H1 (cell line): ENCODE measurements at regions not wholly inside any gene's neighbourhood (a gene's known extent, or its start where the extent isn't known, plus 50 kb on each side); places are given as distances from the start of the nearest gene placed in this dataset.

Experiments
- CTCF ChIA-PET: fragments of 300-600 bp; sonication (Branson Sonifier 250); formaldehyde crosslinking; loops from one replicate; lab custom pipeline; 2021; ENCODE audit not compliant: partially characterized antibody; lab: Charles Lee
- POLR2A ChIA-PET: fragments of 300-600 bp; sonication (Branson Sonifier 250); formaldehyde crosslinking; loops from one replicate; lab custom pipeline; 2021; ENCODE audit warnings: inconsistent platforms; ENCODE audit not compliant: partially characterized antibody; lab: Charles Lee
- DNase-seq, 2 experiments: peaks; one replicate each; pipeline versions ENCODE4 v3.0.0 to v3.0.0-alpha.2; 2010 to 2022; ENCODE audit warnings: low spot score in 2 of 2, low read depth in 1 of 2, mixed read lengths in 1 of 2
- FAIRE-seq: peaks from 2 replicates; lab custom pipeline; 2011; peaks lifted over from hg19 to GRCh38; lab: Jason Lieb, UNC
- H2AFZ ChIP-seq: 2 replicates; pipeline ENCODE4 v1.8.1; 2012; ENCODE audit warnings: low read length, inconsistent platforms
- H2AK5ac ChIP-seq: 2 replicates; pipeline ENCODE4 v1.6.1; 2013; ENCODE audit warnings: low read depth, low read length
- H2BK120ac ChIP-seq: replicated peaks from 2 replicates; pipeline ENCODE3; 2013; ENCODE audit warnings: low read depth, low read length, inconsistent platforms
- H2BK12ac ChIP-seq: 2 replicates; pipeline ENCODE4 v1.6.1; 2013; ENCODE audit warnings: low read depth, low read length
- H2BK15ac ChIP-seq: 2 replicates; pipeline ENCODE4 v1.6.1; 2013; ENCODE audit warnings: low read length
- H2BK20ac ChIP-seq: 2 replicates; pipeline ENCODE4 v1.6.1; 2013; ENCODE audit warnings: low read length
- H2BK5ac ChIP-seq: 2 replicates; pipeline ENCODE4 v1.6.1; 2013; ENCODE audit warnings: low read depth, low read length
- H3K14ac ChIP-seq: 2 replicates; pipeline ENCODE4 v1.6.1; 2013; ENCODE audit warnings: inconsistent platforms; ENCODE audit not compliant: insufficient read length
- H3K18ac ChIP-seq: 2 replicates; pipeline ENCODE4 v1.6.1; 2013; ENCODE audit warnings: low read length; ENCODE audit errors: extremely low read depth
- H3K23ac ChIP-seq: 2 replicates; pipeline ENCODE4 v1.6.1; 2013; ENCODE audit warnings: inconsistent platforms; ENCODE audit not compliant: insufficient read length
- H3K23me2 ChIP-seq: 2 replicates; pipeline ENCODE4 v1.6.1; 2013; ENCODE audit warnings: low read depth, low read length
- H3K27ac ChIP-seq: 2 replicates; pipeline ENCODE4 v1.6.1; 2011; ENCODE audit warnings: low read depth, low read length, inconsistent platforms
- H3K27me3 ChIP-seq, 4 experiments: replicated peaks in 1 of 4; 1 replicate in 1 of 4; 2 replicates in 3 of 4; pipeline versions ENCODE4 v1.6.1 to v1.8.1; 2011 to 2013; ENCODE audit warnings: low read length in 3 of 4, mild to moderate bottlenecking in 3 of 4, inconsistent platforms in 2 of 4, mixed read lengths in 2 of 4, moderate library complexity in 1 of 4; ENCODE audit not compliant: control insufficient read depth in 3 of 4, insufficient read depth in 3 of 4; ENCODE audit errors: extremely low read depth in 1 of 4
- H3K36me3 ChIP-seq, 4 experiments: 2 replicates each; pipeline versions ENCODE4 v1.6.1 to v1.8.1; 2011 to 2013; ENCODE audit warnings: mild to moderate bottlenecking in 4 of 4, low read length in 3 of 4, moderate library complexity in 2 of 4, control low read depth in 1 of 4, inconsistent platforms in 1 of 4; ENCODE audit not compliant: insufficient read depth in 4 of 4, control insufficient read depth in 2 of 4
- H3K4ac ChIP-seq: replicated peaks from 2 replicates; pipeline ENCODE3; 2013; ENCODE audit warnings: low read length, low read depth, mixed read lengths, inconsistent platforms; ENCODE audit not compliant: insufficient read length
- H3K4me1 ChIP-seq, 4 experiments: replicated peaks in 1 of 4; 1 replicate in 1 of 4; 2 replicates in 3 of 4; pipeline versions ENCODE4 v1.6.1 to v1.8.1; 2011 to 2013; ENCODE audit warnings: low read length in 3 of 4, inconsistent platforms in 2 of 4, mixed read lengths in 1 of 4; ENCODE audit not compliant: insufficient read depth in 4 of 4, control insufficient read depth in 3 of 4
- H3K4me2 ChIP-seq, 2 experiments: 2 replicates each; pipeline versions ENCODE4 v1.6.1 to v1.8.1; 2011 to 2013; ENCODE audit warnings: low read depth in 2 of 2, low read length in 2 of 2, control low read depth in 1 of 2, inconsistent platforms in 1 of 2, mild to moderate bottlenecking in 1 of 2; ENCODE audit not compliant: insufficient read depth in 1 of 2
- H3K4me3 ChIP-seq, 4 experiments: fragments of 200-600, 300-600 bp in 1 of 4; sonication (generic), shearing (Covaris generic), sonication (Bioruptor Twin) in 1 of 4; 2 replicates each; pipeline versions ENCODE4 v1.5.1 to v1.8.1; 2011 to 2016; ENCODE audit warnings: low read length in 4 of 4, low read depth in 3 of 4, control low read depth in 2 of 4, inconsistent platforms in 2 of 4, mild to moderate bottlenecking in 2 of 4, mixed read lengths in 1 of 4, moderate library complexity in 1 of 4; ENCODE audit not compliant: insufficient read depth in 2 of 4; ENCODE audit errors: extremely low read depth in 1 of 4
- H3K56ac ChIP-seq: replicated peaks from 2 replicates; pipeline ENCODE3; 2013; ENCODE audit warnings: low read depth, mild to moderate bottlenecking, mixed read lengths, low read length, inconsistent platforms; ENCODE audit not compliant: insufficient read length
- H3K79me1 ChIP-seq: 2 replicates; pipeline ENCODE4 v1.6.1; 2013; ENCODE audit warnings: low read depth, low read length, control low read depth
- H3K79me2 ChIP-seq, 2 experiments: 2 replicates each; pipeline versions ENCODE4 v1.6.1 to v1.8.1; 2012 to 2013; ENCODE audit warnings: low read length in 2 of 2, mild to moderate bottlenecking in 2 of 2, inconsistent platforms in 1 of 2; ENCODE audit not compliant: insufficient read depth in 2 of 2, control insufficient read depth in 1 of 2
- H3K9ac ChIP-seq, 4 experiments: replicated peaks in 1 of 4; 1 replicate in 1 of 4; 2 replicates in 3 of 4; pipeline versions ENCODE4 v1.6.1 to v1.8.1; 2011 to 2013; ENCODE audit warnings: low read depth in 3 of 4, low read length in 3 of 4, control low read depth in 2 of 4, mild to moderate bottlenecking in 2 of 4, moderate library complexity in 2 of 4, inconsistent platforms in 1 of 4; ENCODE audit errors: extremely low read depth in 1 of 4
- H3K9me3 ChIP-seq, 2 experiments: 2 replicates each; pipeline versions ENCODE4 v1.6.1 to v1.8.1; 2012 to 2013; ENCODE audit warnings: mild to moderate bottlenecking in 2 of 2, moderate library complexity in 2 of 2, control low read depth in 1 of 2, inconsistent platforms in 1 of 2, low read depth in 1 of 2, low read length in 1 of 2, mixed read lengths in 1 of 2; ENCODE audit not compliant: insufficient read depth in 2 of 2
- H4K20me1 ChIP-seq, 2 experiments: replicated peaks in 1 of 2; 2 replicates each; pipeline versions ENCODE3 to v1.8.1; 2011 to 2013; ENCODE audit warnings: inconsistent platforms in 2 of 2, low read length in 2 of 2, mild to moderate bottlenecking in 1 of 2; ENCODE audit not compliant: insufficient read depth in 2 of 2, control insufficient read depth in 1 of 2
- H4K5ac ChIP-seq: 2 replicates; pipeline ENCODE4 v1.6.1; 2013; ENCODE audit warnings: low read length, low read depth, mixed read lengths, inconsistent platforms; ENCODE audit not compliant: insufficient read length
- H4K8ac ChIP-seq: 2 replicates; pipeline ENCODE4 v1.8.0; 2013; ENCODE audit warnings: mild to moderate bottlenecking, moderate library complexity, low read length, inconsistent platforms; ENCODE audit not compliant: insufficient read depth; ENCODE audit errors: extremely low read depth
- H4K91ac ChIP-seq: replicated peaks from 2 replicates; pipeline ENCODE3; 2013; ENCODE audit warnings: low read length, mixed read lengths, inconsistent platforms; ENCODE audit not compliant: insufficient read length
- CEBPB ChIP-seq: IDR thresholded peaks from 2 replicates; pipeline ENCODE4 v1.6.1; 2012; ENCODE audit warnings: low read depth, low read length
- CHD1 ChIP-seq: IDR thresholded peaks from 2 replicates; pipeline ENCODE4 v1.6.1; 2012; ENCODE audit warnings: low read depth, low read length, improper control_type of control experiment
- CHD2 ChIP-seq: IDR thresholded peaks from 2 replicates; pipeline ENCODE4 v1.6.1; 2012; ENCODE audit warnings: low read length, improper control_type of control experiment
- CREB1 ChIP-seq: IDR thresholded peaks from 2 replicates; pipeline ENCODE4 v1.6.1; 2012; ENCODE audit warnings: inconsistent platforms
- JUN ChIP-seq: IDR thresholded peaks from 2 replicates; pipeline ENCODE4 v1.6.1; 2011; ENCODE audit warnings: low read depth, mild to moderate bottlenecking, improper control_type of control experiment, low read length
- JUND ChIP-seq: IDR thresholded peaks from 2 replicates; pipeline ENCODE4 v1.6.1; 2011; ENCODE audit warnings: mild to moderate bottlenecking, improper control_type of control experiment, low read length
- KDM4A ChIP-seq: IDR thresholded peaks from one replicate; pipeline ENCODE4 v1.7.1; 2012; ENCODE audit warnings: low read depth, mild to moderate bottlenecking, moderate library complexity, low read length, inconsistent platforms; ENCODE audit not compliant: severe bottlenecking
- MAFK ChIP-seq: IDR thresholded peaks from 2 replicates; pipeline ENCODE4 v1.6.1; 2012; ENCODE audit warnings: low read depth, mild to moderate bottlenecking, improper control_type of control experiment, low read length
- POLR2A ChIP-seq, 2 experiments: IDR thresholded peaks; 1 replicate in 1 of 2; 2 replicates in 1 of 2; pipeline ENCODE4 v1.6.1; 2011; ENCODE audit warnings: low read depth in 2 of 2, low read length in 2 of 2, mild to moderate bottlenecking in 2 of 2; ENCODE audit errors: control extremely low read depth in 1 of 2
- POU5F1 ChIP-seq: IDR thresholded peaks from 2 replicates; pipeline ENCODE4 v1.6.1; 2011; ENCODE audit warnings: low read depth, mild to moderate bottlenecking, low read length, moderate library complexity
- RAD21 ChIP-seq, 2 experiments: IDR thresholded peaks in 1 of 2; conservative IDR thresholded peaks in 1 of 2; 2 replicates each; pipeline ENCODE4 v1.6.1; 2011; ENCODE audit warnings: low read depth in 2 of 2, low read length in 2 of 2, improper control_type of control experiment in 1 of 2, inconsistent platforms in 1 of 2, mild to moderate bottlenecking in 1 of 2, moderate library complexity in 1 of 2
- RBBP5 ChIP-seq: IDR thresholded peaks from 2 replicates; pipeline ENCODE4 v1.7.1; 2012; ENCODE audit warnings: low read depth, mild to moderate bottlenecking, inconsistent platforms, low read length, moderate library complexity, borderline replicate concordance
- RXRA ChIP-seq: IDR thresholded peaks from 2 replicates; pipeline ENCODE4 v1.6.1; 2011; ENCODE audit warnings: low read depth, mild to moderate bottlenecking, low read length, moderate library complexity; ENCODE audit not compliant: insufficient read depth
- SAP30 ChIP-seq: fragments of 300-600 bp; sonication (generic); IDR thresholded peaks from 2 replicates; pipeline ENCODE4 v1.7.1; 2012; ENCODE audit warnings: low read length, moderate library complexity, mild to moderate bottlenecking, inconsistent platforms; ENCODE audit not compliant: insufficient read depth, insufficient replicate concordance
- SP1 ChIP-seq: IDR thresholded peaks from 2 replicates; pipeline ENCODE4 v1.6.1; 2011; ENCODE audit warnings: low read depth, low read length
- SRF ChIP-seq: IDR thresholded peaks from 2 replicates; pipeline ENCODE4 v1.6.1; 2011; ENCODE audit warnings: mild to moderate bottlenecking, low read depth, low read length, moderate library complexity
- WGBS, 2 experiments: shearing (Covaris generic) in 1 of 2; methylation state at CpG; one replicate each; pipeline versions ENCODE4 v1.1.6 to v1.1.7; 2013 to 2015; ENCODE audit warnings: low lambda C conversion rate in 2 of 2, mixed read lengths in 2 of 2, inconsistent platforms in 1 of 2, low coverage in 1 of 2, missing lambda C conversion rate in 1 of 2; ENCODE audit not compliant: insufficient replicate concordance in 2 of 2, insufficient coverage in 1 of 2, insufficient read length in 1 of 2; ENCODE audit errors: extremely low coverage in 1 of 2, missing lambda C conversion rate in 1 of 2; 5-methylcytosine and 5-hydroxymethylcytosine counted together

GRCh38 chr7:140245611-140246105 lies 68.9 kb upstream of the KDM7A start:
- no peaks in the 10 kb centered on the region for H4K20me1 ChIP-seq
- no peak overlapping the region for H2AFZ ChIP-seq
- no peak overlapping the region for H3K4me2 ChIP-seq
- H3K4me3 ChIP-seq = no peak overlapping the region
- ChIA-PET POLR2A (no interaction called here), CTCF (interaction anchor here (0.6 to 1.7 kb wide), 2 partner anchors 46 to 53 kb away, joined by 3 read pairs; no protein-coding TSS in a partner anchor)
- no peaks in the 10 kb centered on the region for H3K27me3 ChIP-seq
- H3K23ac ChIP-seq = no peak overlapping the region
- H3K18ac ChIP-seq = no peak overlapping the region
- no peak overlapping the region for H2BK20ac ChIP-seq
- no peaks in the 10 kb centered on the region for H3K36me3 ChIP-seq
- H3K14ac ChIP-seq = no peak overlapping the region
- no peaks in the 10 kb centered on the region for H3K23me2 ChIP-seq
- no peak overlapping the region for H2BK15ac ChIP-seq
- no peak overlapping the region for H2BK120ac ChIP-seq
- H4K5ac ChIP-seq = no peak overlapping the region
- no peak overlapping the region for H3K56ac ChIP-seq
- DNase-seq (no peak), FAIRE-seq (no peak)
- H3K79me1 ChIP-seq = no peaks in the 10 kb centered on the region
- H4K8ac ChIP-seq = no peak overlapping the region
- H3K27ac ChIP-seq = no peak overlapping the region
- no peaks in the 10 kb centered on the region for H3K4me1 ChIP-seq
- H2BK5ac ChIP-seq = no peak overlapping the region
- H3K9ac ChIP-seq = no peak overlapping the region
- H4K91ac ChIP-seq = no peak overlapping the region
- H3K9me3 ChIP-seq = no peaks in the 10 kb centered on the region
- no peaks in the 10 kb centered on the region for H3K79me2 ChIP-seq
- H2BK12ac ChIP-seq = no peak overlapping the region
- WGBS, 2 experiments = 86% methylated on average over 7 of the region's 7 CpGs; no CpG with 5 or more reads in 1 of the 2 experiments
- no peak overlapping the region for H2AK5ac ChIP-seq
- no peak overlapping the region for H3K4ac ChIP-seq
- no peak for TF ChIP-seq CHD1
- no peak for TF ChIP-seq POLR2A (IDR thresholded peaks at IDR 0.05; ENCODE audit: control extremely low read depth in 1 of 2, low read depth in 2 of 2, low read length in 2 of 2)
- TF ChIP-seq JUND = no peak
- TF ChIP-seq CHD2 = no peak
- no peak for TF ChIP-seq POU5F1
- TF ChIP-seq RBBP5 = no peak
- TF ChIP-seq RAD21 (IDR thresholded peaks at IDR 0.05 in 1 of 2, conservative IDR thresholded peaks at IDR 0.05 in 1 of 2; ENCODE audit: low read depth in 2 of 2, low read length in 2 of 2) = no peak
- no peak for TF ChIP-seq CREB1
- no peak for TF ChIP-seq SRF
- TF ChIP-seq CEBPB = no peak
- TF ChIP-seq RXRA = no peak
- TF ChIP-seq KDM4A = no peak
- TF ChIP-seq JUN = no peak
- TF ChIP-seq SAP30 = no peak
- no peak for TF ChIP-seq SP1
- no peak for TF ChIP-seq MAFK
